Kasumi-1 (cell line): ENCODE measurements at regions not wholly inside any gene's neighbourhood (a gene's known extent, or its start where the extent isn't known, plus 50 kb on each side); places are given as distances from the start of the nearest gene placed in this dataset.
A peak's percentile ranks its signal among the peaks of the same experiment; 100 is the strongest.
"Not testable (repeated sequence)": the region's sequence is repeated elsewhere in the genome, so short reads cannot be mapped to it uniquely, and the experiment has no call there.

Source experiments
- DNase-seq, 2 experiments: peaks; one replicate each; lab custom pipeline; 2025; lab: John Stamatoyannopoulos, UW

- no peak for DNase-seq
These were observed 207.5 kb upstream of the PHACTR1 start for GRCh38 chr6:12509060-12509459.

DNA sequence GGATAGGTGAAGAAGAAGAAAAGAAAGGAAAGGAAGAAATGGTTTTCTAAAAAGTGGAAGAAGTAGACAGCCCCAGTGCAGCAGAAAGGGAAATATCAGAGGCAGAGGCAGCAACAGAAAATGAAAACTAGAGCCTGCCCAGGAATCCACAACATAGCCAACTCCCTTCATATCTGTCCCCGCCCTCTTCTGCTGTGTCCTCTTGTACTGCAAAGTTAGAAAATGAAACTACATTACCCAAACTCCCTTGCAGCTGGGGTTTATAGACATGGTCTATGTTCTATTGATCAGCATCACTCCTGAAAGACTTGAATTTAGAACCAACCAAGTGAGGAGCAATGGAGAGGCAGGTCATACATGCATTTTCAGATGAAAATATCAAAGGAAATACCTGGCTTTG lies 200.5 kb upstream of the PHACTR1 start:
- no peak for DNase-seq

DNA sequence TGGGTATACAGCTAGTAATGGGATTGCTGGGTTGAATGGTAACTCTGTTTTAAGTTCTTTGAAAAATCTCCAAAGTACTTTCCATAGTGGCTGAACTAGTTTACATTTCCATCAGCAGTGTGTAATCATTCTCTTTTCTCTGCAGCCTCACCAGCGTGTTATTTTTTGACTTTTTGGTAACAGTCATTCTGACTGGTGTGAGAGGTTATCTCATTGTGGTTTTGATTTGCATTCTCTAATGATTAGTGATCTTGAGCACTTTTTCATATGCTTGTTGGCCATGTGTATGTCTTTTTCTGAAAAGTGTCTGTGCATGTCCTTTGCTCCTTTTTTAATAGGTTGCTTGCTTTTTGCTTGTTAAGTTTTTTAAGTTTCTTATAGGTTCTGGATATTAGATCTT lies 194.2 kb upstream of the PHACTR1 start:
- DNase-seq = no peak

DNA sequence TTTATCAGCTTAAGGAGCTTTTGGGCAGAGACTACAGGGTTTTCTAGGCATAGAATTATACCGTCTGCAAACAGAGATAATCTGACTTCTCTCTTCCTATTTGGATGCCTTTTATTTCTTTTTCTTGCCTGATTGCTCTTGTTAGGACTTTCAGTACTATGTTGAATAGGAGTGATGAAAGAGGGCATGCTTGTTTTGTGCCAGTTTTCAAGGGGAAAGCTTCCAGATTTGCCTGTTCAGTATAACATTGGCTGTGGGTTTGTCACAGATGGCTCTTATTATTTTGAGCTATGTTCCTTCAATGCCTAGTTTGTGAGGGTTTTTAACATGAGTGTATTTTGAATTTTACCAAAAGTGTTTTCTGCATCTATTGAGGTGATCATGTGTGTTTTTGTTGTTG lies 192.8 kb upstream of the PHACTR1 start:
- no peak for DNase-seq

GRCh38 chr6:12525276-12525675 lies 191.3 kb upstream of the PHACTR1 start:
- DNase-seq = no peak

GRCh38 chr6:12527339-12527738 lies 189.2 kb upstream of the PHACTR1 start:
- DNase-seq = no peak

- no peak for DNase-seq
These were observed 188.4 kb upstream of the PHACTR1 start for GRCh38 chr6:12528136-12528535.

- DNase-seq = no peak
These were observed 187.8 kb upstream of the PHACTR1 start for GRCh38 chr6:12528581-12529363.

DNA sequence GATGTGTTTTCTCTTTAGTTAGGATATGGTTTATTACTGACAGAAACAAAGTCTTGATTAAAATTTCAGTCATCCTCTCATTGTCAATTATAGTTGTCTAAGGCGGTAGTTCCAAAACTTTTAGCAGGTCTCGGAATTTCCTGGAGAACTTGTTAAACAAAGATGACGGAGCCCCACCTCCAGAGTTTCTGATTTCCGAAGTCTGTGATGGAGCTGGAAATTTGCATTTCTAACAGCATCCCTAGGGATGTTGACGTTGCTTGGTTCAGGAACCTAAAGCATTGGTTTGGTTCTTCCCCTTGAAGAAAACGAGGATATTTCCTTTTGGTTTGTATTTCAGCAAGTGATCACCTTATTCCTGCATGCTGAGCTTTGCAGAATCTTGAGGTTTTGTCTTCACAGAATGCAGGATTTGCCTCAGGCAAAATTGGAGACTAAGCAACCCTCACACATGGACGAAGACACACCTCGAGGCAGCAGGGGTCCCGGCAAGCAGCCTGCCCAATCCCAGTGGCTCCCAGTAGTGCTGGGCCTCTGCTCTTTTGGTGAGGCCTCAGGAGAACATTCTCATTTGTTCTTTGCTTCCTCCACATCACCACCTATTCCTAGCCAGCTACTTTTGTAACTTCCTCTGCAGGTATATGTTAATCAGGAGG lies 187.1 kb upstream of the PHACTR1 start:
- DNase-seq = no peak

DNA sequence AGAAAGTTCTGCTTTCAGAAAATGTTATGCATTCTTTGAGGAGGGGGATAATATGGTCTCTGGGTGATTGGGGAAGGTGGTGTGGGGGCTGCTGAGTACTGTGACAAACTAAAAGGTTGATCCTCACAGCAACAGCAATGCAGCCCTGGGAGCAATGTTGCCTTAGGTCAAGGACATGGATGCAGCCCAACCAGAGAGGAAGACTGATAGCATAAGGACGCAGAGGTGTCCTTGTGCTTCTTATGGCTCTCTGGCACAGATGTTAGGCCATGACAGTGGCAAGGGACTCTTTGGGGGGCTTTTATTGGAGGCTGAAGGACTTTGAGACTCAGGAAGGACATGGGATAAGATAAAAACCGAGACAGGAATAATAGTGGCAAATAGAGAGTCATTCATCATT lies 186.2 kb upstream of the PHACTR1 start:
- no peak for DNase-seq

- DNase-seq = peak in 1 of 2 experiments; percentile 1
These were observed 183.0 kb upstream of the PHACTR1 start for GRCh38 chr6:12533586-12533985.

GRCh38 chr6:12534069-12534853 lies 182.3 kb upstream of the PHACTR1 start:
- no peak for DNase-seq

DNA sequence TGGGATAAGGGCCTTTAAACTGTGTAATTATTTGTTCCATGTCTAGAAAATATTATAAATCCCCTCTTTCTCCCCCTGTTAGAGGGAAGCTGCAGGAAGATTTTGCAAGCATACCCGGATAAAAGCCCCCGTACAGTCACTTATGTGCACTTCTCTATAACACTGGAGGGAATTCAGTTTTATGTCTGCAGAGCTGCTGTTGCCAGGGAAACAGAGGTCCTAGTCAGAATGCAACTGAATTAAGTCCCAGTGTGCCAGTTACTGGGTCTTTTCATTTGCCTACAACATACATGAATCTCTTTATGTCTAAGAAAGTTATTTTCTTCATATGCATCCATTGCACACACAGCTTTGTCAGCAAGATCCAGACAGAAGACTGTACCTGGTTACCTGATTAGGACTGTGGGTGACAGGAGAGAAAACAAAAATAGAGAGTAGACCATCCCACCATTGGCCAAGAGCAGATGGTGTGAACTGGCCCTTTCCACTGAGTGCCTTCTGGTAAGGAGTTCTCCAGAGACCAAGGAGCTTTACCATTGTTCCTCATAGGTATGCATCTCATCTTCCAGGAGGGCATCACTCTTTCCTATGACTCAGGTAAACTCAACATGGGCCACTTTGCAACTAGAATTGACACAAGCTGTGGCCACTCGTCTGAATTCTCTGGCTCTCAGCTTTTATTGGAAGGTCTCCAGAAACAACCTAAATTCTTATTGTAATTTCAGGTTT lies 180.8 kb upstream of the PHACTR1 start:
- DNase-seq = no peak

DNA sequence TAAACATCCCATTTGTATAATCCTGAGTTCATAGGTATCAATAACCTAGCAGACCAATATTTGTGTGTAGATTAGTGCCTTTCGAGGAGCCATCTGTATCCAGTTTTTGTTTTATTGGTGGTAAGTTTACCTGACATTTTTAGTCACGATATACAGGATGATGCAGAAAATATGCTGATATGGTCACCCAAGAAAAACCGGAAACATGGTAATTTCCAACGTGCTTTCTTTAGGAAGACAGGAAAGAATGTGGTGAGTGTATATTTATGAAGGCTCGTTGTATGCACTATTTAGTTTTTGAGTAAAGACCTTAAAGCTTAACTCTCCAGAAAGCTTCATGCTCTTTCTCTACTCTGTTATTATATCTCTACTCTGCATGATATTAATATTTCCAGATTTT lies 180.2 kb upstream of the PHACTR1 start:
- no peak for DNase-seq

DNA sequence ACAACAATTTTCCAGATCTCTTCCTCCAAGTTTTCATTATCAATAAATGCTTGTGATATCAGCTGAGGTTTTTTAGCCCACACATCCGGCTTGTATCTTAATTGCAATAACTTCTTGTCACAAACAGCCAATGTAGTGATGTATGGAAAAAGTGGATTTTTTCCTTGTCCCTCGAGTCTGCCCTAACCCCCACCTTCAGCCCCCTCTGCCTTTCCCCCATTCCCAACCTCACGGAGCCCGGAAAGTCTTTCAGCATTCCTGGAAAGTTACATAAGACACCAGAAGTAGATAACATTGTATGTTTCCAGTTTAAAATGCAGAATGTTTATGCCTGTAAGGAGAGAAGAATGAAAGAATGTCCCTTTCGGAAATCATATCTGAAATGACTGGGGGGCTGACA lies 179.2 kb upstream of the PHACTR1 start:
- DNase-seq = no peak

DNA sequence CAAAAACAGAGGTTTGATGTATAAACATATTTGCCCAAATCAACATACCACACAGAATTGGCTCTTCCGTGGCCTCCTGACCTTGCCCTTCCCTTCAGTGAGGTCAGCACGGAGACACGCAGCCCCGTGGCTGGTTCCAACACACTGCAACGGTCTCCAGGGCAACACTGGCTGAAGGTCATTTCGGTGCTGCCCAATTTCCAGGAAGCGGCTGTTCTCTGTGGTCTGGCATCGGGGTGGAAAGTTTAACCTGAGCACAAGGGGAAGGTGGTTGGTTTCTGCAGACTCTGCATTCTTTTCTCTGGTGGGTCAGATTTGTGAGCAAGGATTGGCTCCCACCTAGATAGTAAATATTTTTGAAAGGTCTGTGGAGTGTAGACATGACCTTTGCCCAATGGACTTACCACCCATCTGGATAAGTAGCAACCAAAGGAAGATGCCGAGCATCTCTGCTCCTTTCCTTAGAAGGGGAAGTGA lies 177.6 kb upstream of the PHACTR1 start:
- DNase-seq = no peak

GRCh38 chr6:12542319-12543115 lies 174.1 kb upstream of the PHACTR1 start:
- DNase-seq = not testable (repeated sequence)

DNA sequence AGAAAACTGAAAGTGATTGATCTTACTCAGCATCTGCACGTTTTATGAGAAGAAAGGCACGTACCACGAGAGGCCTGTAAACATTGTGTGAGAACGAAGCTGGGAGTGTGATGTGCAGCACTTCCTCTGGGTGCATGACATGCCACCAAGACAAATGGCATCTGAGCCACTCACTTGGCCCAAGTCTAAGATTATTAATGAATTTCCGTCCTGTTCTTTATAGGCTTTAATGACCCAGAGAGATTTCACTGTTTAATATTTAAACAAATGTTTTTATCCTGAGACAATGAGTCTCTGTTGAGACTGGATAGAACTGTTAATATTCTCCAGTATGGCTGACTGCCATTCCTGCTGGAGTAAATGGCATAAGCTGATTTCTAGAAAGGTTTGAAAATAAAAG lies 172.6 kb upstream of the PHACTR1 start:
- DNase-seq = no peak

GRCh38 chr6:12544821-12545565 lies 171.6 kb upstream of the PHACTR1 start:
- no peak for DNase-seq

GRCh38 chr6:12545619-12546409 lies 170.8 kb upstream of the PHACTR1 start:
- DNase-seq = no peak
